Endothelial cell of umbilical vein (primary cell): ENCODE measurements at regions not wholly inside any gene's neighbourhood (a gene's known extent, or its start where the extent isn't known, plus 50 kb on each side); places are given as distances from the start of the nearest gene placed in this dataset.

ENCODE experiments used
- BruUV-seq: library from RNA; stranded (reverse); fragments of 400-500 nt; replicated peaks from 2 replicates; lab custom pipeline; 2021; lab: Mats Ljungman, UMichigan
- CTCF ChIA-PET: fragments of 300-600, 350-600 bp; sonication (Branson Sonifier 250); formaldehyde crosslinking; loops from one replicate; lab custom pipeline; 2021; ENCODE audit warnings: antibody characterized with exemption, inconsistent platforms; lab: Charles Lee
- POLR2A ChIA-PET: fragments of 300-600, 350-600 bp; sonication (Branson Sonifier 250); formaldehyde crosslinking; loops from one replicate; lab custom pipeline; 2021; ENCODE audit warnings: antibody characterized with exemption, inconsistent platforms; lab: Charles Lee
- DNase-seq: peaks from one replicate; pipeline ENCODE4 v3.0.0-alpha.2; 2011; ENCODE audit warnings: low read depth, low spot score
- FAIRE-seq: peaks from 2 replicates; lab custom pipeline; 2011; peaks lifted over from hg19 to GRCh38; lab: Jason Lieb, UNC
- H2AFZ ChIP-seq: 2 replicates; pipeline ENCODE4 v1.6.0; 2012; ENCODE audit warnings: low read depth, low read length, control low read depth, inconsistent platforms
- H3K27ac ChIP-seq: 2 replicates; pipeline ENCODE4 v1.5.1; 2011; ENCODE audit warnings: low read depth, mild to moderate bottlenecking, control low read depth, low read length, moderate library complexity; ENCODE audit not compliant: insufficient read depth
- H3K27me3 ChIP-seq, 2 experiments: 2 replicates each; pipeline versions ENCODE4 v1.6.0 to v1.6.1; 2011; ENCODE audit warnings: low read length in 2 of 2, mixed read lengths in 1 of 2; ENCODE audit not compliant: control insufficient read depth in 2 of 2, insufficient read depth in 2 of 2
- H3K36me3 ChIP-seq, 2 experiments: 2 replicates in 1 of 2; 3 replicates in 1 of 2; pipeline ENCODE4 v1.5.1; 2011; ENCODE audit warnings: low read length in 2 of 2, mild to moderate bottlenecking in 1 of 2, moderate library complexity in 1 of 2; ENCODE audit not compliant: control insufficient read depth in 2 of 2, insufficient read depth in 2 of 2; ENCODE audit errors: extremely low read depth in 1 of 2
- H3K4me1 ChIP-seq: 3 replicates; pipeline ENCODE4 v1.5.1; 2011; ENCODE audit warnings: mild to moderate bottlenecking, low read length; ENCODE audit not compliant: control insufficient read depth, insufficient read depth; ENCODE audit errors: extremely low read depth
- H3K4me2 ChIP-seq: 2 replicates; pipeline ENCODE4 v1.6.1; 2011; ENCODE audit warnings: low read length, control low read depth, mixed read lengths; ENCODE audit not compliant: insufficient read depth
- H3K4me3 ChIP-seq, 3 experiments: fragments of 200-600 bp in 1 of 3; sonication (generic), shearing (Covaris generic) in 1 of 3; replicated peaks in 1 of 3; 2 replicates each; pipeline ENCODE4 v1.5.1; 2011 to 2016; ENCODE audit warnings: control low read depth in 3 of 3, low read length in 3 of 3, mild to moderate bottlenecking in 2 of 3, inconsistent platforms in 1 of 3, low read depth in 1 of 3, moderate library complexity in 1 of 3; ENCODE audit not compliant: insufficient read depth in 1 of 3
- H3K79me2 ChIP-seq: 2 replicates; pipeline ENCODE4 v1.6.0; 2012; ENCODE audit warnings: low read length, inconsistent platforms; ENCODE audit not compliant: control insufficient read depth, insufficient read depth
- H3K9ac ChIP-seq: replicated peaks from 2 replicates; pipeline ENCODE3; 2011; ENCODE audit warnings: low read length, control low read depth; ENCODE audit not compliant: insufficient read depth; ENCODE audit errors: extremely low read depth
- H3K9me1 ChIP-seq: replicated peaks from 3 replicates; pipeline ENCODE4 v1.6.0; 2011; ENCODE audit warnings: mild to moderate bottlenecking, low read length; ENCODE audit not compliant: control insufficient read depth, insufficient read depth; ENCODE audit errors: extremely low read depth
- H3K9me3 ChIP-seq: replicated peaks from 2 replicates; pipeline ENCODE4 v1.5.1; 2012; ENCODE audit warnings: low read length, inconsistent platforms; ENCODE audit not compliant: control insufficient read depth, insufficient read depth
- H4K20me1 ChIP-seq: replicated peaks from 2 replicates; pipeline ENCODE3; 2011; ENCODE audit warnings: mild to moderate bottlenecking, low read length; ENCODE audit not compliant: control insufficient read depth, insufficient read depth; ENCODE audit errors: extremely low read depth
- CTCF ChIP-seq, 2 donors: IDR thresholded peaks; 1 replicate in 1 of 2; 2 replicates in 1 of 2; pipeline ENCODE4 v1.5.1; 2011; ENCODE audit warnings: low read length in 2 of 2, mild to moderate bottlenecking in 2 of 2, moderate library complexity in 2 of 2, control low read depth in 1 of 2, inconsistent platforms in 1 of 2, low read depth in 1 of 2; ENCODE audit not compliant: insufficient read depth in 1 of 2; ENCODE audit errors: extremely low read depth in 1 of 2
- EZH2 ChIP-seq: IDR thresholded peaks from 2 replicates; pipeline ENCODE4 v1.6.1; 2012; ENCODE audit warnings: borderline replicate concordance, low read depth, mild to moderate bottlenecking, moderate library complexity, low read length, inconsistent platforms; ENCODE audit not compliant: severe bottlenecking
- FOS ChIP-seq: IDR thresholded peaks from 2 replicates; pipeline ENCODE4 v1.6.1; 2011; ENCODE audit warnings: mild to moderate bottlenecking, low read length, moderate library complexity, borderline replicate concordance; ENCODE audit not compliant: insufficient read depth
- GATA2 ChIP-seq: IDR thresholded peaks from 2 replicates; pipeline ENCODE4 v1.7.0; 2011; ENCODE audit warnings: low read depth, mild to moderate bottlenecking, moderate library complexity, mixed read lengths, low read length; ENCODE audit not compliant: insufficient read length, insufficient read depth
- JUN ChIP-seq: IDR thresholded peaks from 2 replicates; pipeline ENCODE4 v1.6.1; 2011; ENCODE audit warnings: borderline replicate concordance, low read depth; ENCODE audit not compliant: insufficient read length, insufficient read depth
- MAX ChIP-seq: IDR thresholded peaks from 2 replicates; pipeline ENCODE4 v1.6.1; 2011; ENCODE audit not compliant: insufficient read depth, insufficient read length
- MYC ChIP-seq: IDR thresholded peaks from one replicate; pipeline ENCODE4 v1.6.1; 2011; ENCODE audit warnings: mild to moderate bottlenecking, low read depth, low read length
- POLR2A ChIP-seq: IDR thresholded peaks from 2 replicates; pipeline ENCODE4 v1.6.1; 2012; ENCODE audit warnings: low read depth, mild to moderate bottlenecking, control low read depth, low read length
- POLR2AphosphoS5 ChIP-seq: IDR thresholded peaks from 2 replicates; pipeline ENCODE4 v1.6.1; 2012; ENCODE audit warnings: low read depth, mild to moderate bottlenecking, control low read depth, low read length, moderate library complexity; ENCODE audit not compliant: insufficient read depth
- dilution Hi-C: fragments of 300-500 bp; cut with MboI; formaldehyde crosslinking; loops from one replicate; pipeline ENCODE4 v1.15.0; 2019; ENCODE audit warnings: low sequenced_read_pairs; ENCODE audit not compliant: extremely low pct_ligation_motif_present
- intact Hi-C: fragments of 100-400 bp; cut with micrococcal nuclease; formaldehyde crosslinking; loops from one replicate; pipeline ENCODE4 v1.10.0; 2022

- ChIA-PET CTCF (interaction anchor here (1.3 kb wide), 1 partner anchor 328 kb away, joined by 3 read pairs; no protein-coding TSS in a partner anchor), POLR2A (no interaction called here)
- Histone ChIP-seq H3K27ac (no peak overlapping the region), H3K9me3 (no peaks in the 10 kb centered on the region), H3K36me3 (no peaks in the 10 kb centered on the region), H3K4me1 (peaks cover 40% of the 10 kb centered on the region), H3K27me3 (no peaks in the 10 kb centered on the region), H2AFZ (no peak overlapping the region), H4K20me1 (no peaks in the 10 kb centered on the region), H3K4me3 (no peak overlapping the region), H3K4me2 (no peak overlapping the region), H3K79me2 (no peaks in the 10 kb centered on the region), H3K9ac (no peak overlapping the region), H3K9me1 (no peaks in the 10 kb centered on the region)
- BruUV-seq: no TSS peak
- dilution Hi-C loops (no loop called here), intact Hi-C loops (loop anchor here (2.0 to 10.0 kb wide), 8 partner anchors 66 to 1399 kb away; no protein-coding TSS in a partner anchor)
- DNase-seq (peak; percentile 80), FAIRE-seq (no peak)
- no peak for TF ChIP-seq FOS
- no peak for TF ChIP-seq POLR2A
- no peak for TF ChIP-seq JUN
- TF ChIP-seq MYC: no peak
- TF ChIP-seq GATA2: no peak
- TF ChIP-seq EZH2: no peak
- TF ChIP-seq CTCF (IDR thresholded peaks at IDR 0.05; ENCODE audit: extremely low read depth in 1 of 2, insufficient read depth in 1 of 2, low read depth in 1 of 2, low read length in 2 of 2): no peak
- TF ChIP-seq POLR2AphosphoS5: no peak
- no peak for TF ChIP-seq MAX
These were observed 187.8 kb upstream of the JAG1 start for GRCh38 chr20:10861619-10862018.
